CD4-positive, alpha-beta memory T cell (primary cell): ENCODE measurements at regions not wholly inside any gene's neighbourhood (a gene's known extent, or its start where the extent isn't known, plus 50 kb on each side); places are given as distances from the start of the nearest gene placed in this dataset.

Experiments used
- CTCF ChIA-PET: fragments of 350-600 bp; sonication (Branson Sonifier 250); formaldehyde crosslinking; loops from one replicate; lab custom pipeline; 2021; ENCODE audit warnings: inconsistent platforms; ENCODE audit not compliant: partially characterized antibody; lab: Charles Lee
- POLR2A ChIA-PET: fragments of 350-600 bp; sonication (Branson Sonifier 250); formaldehyde crosslinking; loops from one replicate; lab custom pipeline; 2021; ENCODE audit not compliant: partially characterized antibody; lab: Charles Lee
- DNase-seq, 5 donors: peaks; one replicate each; pipeline versions ENCODE4 v3.0.0 to v3.0.0-alpha.2; 2020 to 2022; ENCODE audit warnings: mixed read lengths in 1 of 5
- H3K27ac ChIP-seq: one replicate; pipeline ENCODE4 v1.7.0; 2013; ENCODE audit warnings: low read depth, low read length
- H3K27me3 ChIP-seq: 2 replicates; pipeline ENCODE4 v1.7.0; 2013; ENCODE audit warnings: mild to moderate bottlenecking, low read length, moderate library complexity; ENCODE audit not compliant: insufficient read depth
- H3K36me3 ChIP-seq: 2 replicates; pipeline ENCODE4 v1.7.0; 2013; ENCODE audit warnings: mild to moderate bottlenecking, low read length, moderate library complexity; ENCODE audit not compliant: insufficient read depth
- H3K4me1 ChIP-seq: 2 replicates; pipeline ENCODE4 v1.7.0; 2013; ENCODE audit warnings: mild to moderate bottlenecking, low read length, moderate library complexity; ENCODE audit not compliant: insufficient read depth
- H3K4me3 ChIP-seq, 2 donors: one replicate each; pipeline ENCODE4 v1.7.0; 2013; ENCODE audit warnings: low read length in 2 of 2, mild to moderate bottlenecking in 1 of 2
- H3K9me3 ChIP-seq, 2 donors: one replicate each; pipeline ENCODE4 v1.7.0; 2013; ENCODE audit warnings: low read length in 2 of 2, control low read depth in 1 of 2; ENCODE audit not compliant: control insufficient read depth in 1 of 2
- H3K27ac Mint-ChIP-seq, 7 donors: one replicate each; pipeline ENCODE4 v1.8.0; 2020 to 2021; ENCODE audit warnings: mixed read lengths in 7 of 7, mild to moderate bottlenecking in 6 of 7, inconsistent platforms in 3 of 7, moderate library complexity in 3 of 7
- H3K27me3 Mint-ChIP-seq, 2 donors: one replicate each; pipeline ENCODE4 v1.8.0; 2020 to 2021; ENCODE audit warnings: mixed read lengths in 2 of 2
- H3K36me3 Mint-ChIP-seq, 2 donors: one replicate each; pipeline ENCODE4 v1.8.0; 2020 to 2021; ENCODE audit warnings: mixed read lengths in 2 of 2, inconsistent platforms in 1 of 2, mild to moderate bottlenecking in 1 of 2
- H3K4me1 Mint-ChIP-seq, 4 donors: one replicate each; pipeline ENCODE4 v1.8.0; 2020 to 2021; ENCODE audit warnings: mixed read lengths in 4 of 4, mild to moderate bottlenecking in 1 of 4
- H3K4me3 Mint-ChIP-seq, 8 donors: one replicate each; pipeline ENCODE4 v1.8.0; 2020 to 2021; ENCODE audit warnings: mixed read lengths in 8 of 8, mild to moderate bottlenecking in 7 of 8, moderate library complexity in 6 of 8, inconsistent platforms in 3 of 8
- H3K9me3 Mint-ChIP-seq, 8 donors: one replicate each; pipeline ENCODE4 v1.8.0; 2020 to 2021; ENCODE audit warnings: mixed read lengths in 8 of 8, mild to moderate bottlenecking in 5 of 8, inconsistent platforms in 3 of 8, moderate library complexity in 1 of 8
- intact Hi-C: fragments of 100-400 bp; cut with micrococcal nuclease; formaldehyde crosslinking; loops from one replicate; pipeline ENCODE4 v1.15.1; 2023

GRCh38 chr9:99606957-99607356 is 214.7 kb upstream of the NR4A3 start:
- Mint-ChIP-seq H3K4me3 (no peak overlapping the region), H3K27me3 (peaks cover 10 to 31% of the 10 kb centered on the region in 2 donors), H3K9me3 (peaks cover 0 to 4% (median 0%) of the 10 kb centered on the region in 8 donors), H3K4me1 (no peaks in the 10 kb centered on the region), H3K27ac (no peak overlapping the region), H3K36me3 (no peaks in the 10 kb centered on the region)
- no peak overlapping the region for H3K27ac ChIP-seq
- ChIA-PET POLR2A (no interaction called here), CTCF (no interaction called here)
- no peaks in the 10 kb centered on the region for H3K36me3 ChIP-seq
- no peak for DNase-seq
- H3K27me3 ChIP-seq = no peaks in the 10 kb centered on the region
- intact Hi-C loops = no loop called here
- no peaks in the 10 kb centered on the region for H3K9me3 ChIP-seq
- H3K4me3 ChIP-seq = no peak overlapping the region
- H3K4me1 ChIP-seq = no peaks in the 10 kb centered on the region

- no peaks in the 10 kb centered on the region for H3K9me3 ChIP-seq
- H3K36me3 ChIP-seq = no peaks in the 10 kb centered on the region
- peaks cover 0 to 4% (median 0%) of the 10 kb centered on the region in 8 donors for H3K9me3 Mint-ChIP-seq
- intact Hi-C loops = no loop called here
- no peak overlapping the region for H3K4me3 Mint-ChIP-seq
- CTCF ChIA-PET = no interaction called here
- H3K27ac ChIP-seq = no peak overlapping the region
- H3K4me1 Mint-ChIP-seq = no peaks in the 10 kb centered on the region
- H3K27me3 ChIP-seq = no peaks in the 10 kb centered on the region
- H3K36me3 Mint-ChIP-seq = no peaks in the 10 kb centered on the region
- H3K27ac Mint-ChIP-seq = no peak overlapping the region
- no peak overlapping the region for H3K4me3 ChIP-seq
- DNase-seq = no peak
- POLR2A ChIA-PET = no interaction called here
- H3K4me1 ChIP-seq = no peaks in the 10 kb centered on the region
- H3K27me3 Mint-ChIP-seq = peaks cover 14 to 26% of the 10 kb centered on the region in 2 donors
These were observed 213.7 kb upstream of the NR4A3 start for GRCh38 chr9:99607842-99608448.

GRCh38 chr9:99614341-99614740 is 207.3 kb upstream of the NR4A3 start:
- no peaks in the 10 kb centered on the region for H3K9me3 ChIP-seq
- Mint-ChIP-seq H3K27ac (no peak overlapping the region), H3K4me1 (no peaks in the 10 kb centered on the region), H3K27me3 (peaks cover 13 to 18% of the 10 kb centered on the region in 2 donors), H3K9me3 (peaks cover 0 to 4% (median 0%) of the 10 kb centered on the region in 8 donors), H3K36me3 (no peaks in the 10 kb centered on the region), H3K4me3 (no peak overlapping the region)
- H3K27ac ChIP-seq = no peak overlapping the region
- H3K4me3 ChIP-seq = no peak overlapping the region
- no peaks in the 10 kb centered on the region for H3K4me1 ChIP-seq
- no peaks in the 10 kb centered on the region for H3K36me3 ChIP-seq
- no peak for DNase-seq
- H3K27me3 ChIP-seq = no peaks in the 10 kb centered on the region
- POLR2A ChIA-PET = no interaction called here
- CTCF ChIA-PET = no interaction called here
- intact Hi-C loops = no loop called here

- H3K27ac ChIP-seq = no peak overlapping the region
- no peak overlapping the region for H3K4me3 ChIP-seq
- no peaks in the 10 kb centered on the region for H3K27me3 ChIP-seq
- no peak overlapping the region for H3K27ac Mint-ChIP-seq
- peaks cover 5 to 7% of the 10 kb centered on the region in 2 donors for H3K27me3 Mint-ChIP-seq
- no peak for DNase-seq
- no peaks in the 10 kb centered on the region for H3K36me3 ChIP-seq
- H3K4me3 Mint-ChIP-seq = no peak overlapping the region
- H3K9me3 Mint-ChIP-seq = no peaks in the 10 kb centered on the region
- no peaks in the 10 kb centered on the region for H3K36me3 Mint-ChIP-seq
- ChIA-PET POLR2A (no interaction called here), CTCF (no interaction called here)
- no peaks in the 10 kb centered on the region for H3K4me1 Mint-ChIP-seq
- H3K4me1 ChIP-seq = no peaks in the 10 kb centered on the region
- no peaks in the 10 kb centered on the region for H3K9me3 ChIP-seq
- intact Hi-C loops = no loop called here
These were observed 200.6 kb upstream of the NR4A3 start for GRCh38 chr9:99621040-99621439.

- no peak overlapping the region for H3K27ac ChIP-seq
- H3K27me3 Mint-ChIP-seq = peaks cover 4 to 5% of the 10 kb centered on the region in 2 donors
- H3K36me3 ChIP-seq = no peaks in the 10 kb centered on the region
- DNase-seq = no peak
- intact Hi-C loops = no loop called here
- no peaks in the 10 kb centered on the region for H3K9me3 Mint-ChIP-seq
- H3K4me3 ChIP-seq = no peak overlapping the region
- no peaks in the 10 kb centered on the region for H3K9me3 ChIP-seq
- H3K4me1 ChIP-seq = no peaks in the 10 kb centered on the region
- H3K36me3 Mint-ChIP-seq = no peaks in the 10 kb centered on the region
- no peaks in the 10 kb centered on the region for H3K27me3 ChIP-seq
- no peaks in the 10 kb centered on the region for H3K4me1 Mint-ChIP-seq
- ChIA-PET POLR2A (no interaction called here), CTCF (no interaction called here)
- H3K4me3 Mint-ChIP-seq = no peak overlapping the region
- H3K27ac Mint-ChIP-seq = no peak overlapping the region
These were observed 199.0 kb upstream of the NR4A3 start for GRCh38 chr9:99622679-99623078.

- H3K27me3 ChIP-seq = no peaks in the 10 kb centered on the region
- H3K4me1 ChIP-seq = no peaks in the 10 kb centered on the region
- POLR2A ChIA-PET = no interaction called here
- H3K9me3 ChIP-seq = no peaks in the 10 kb centered on the region
- H3K4me1 Mint-ChIP-seq = no peaks in the 10 kb centered on the region
- no peaks in the 10 kb centered on the region for H3K36me3 Mint-ChIP-seq
- H3K36me3 ChIP-seq = no peaks in the 10 kb centered on the region
- H3K27me3 Mint-ChIP-seq = peaks cover 4 to 6% of the 10 kb centered on the region in 2 donors
- DNase-seq = no peak
- CTCF ChIA-PET = no interaction called here
- no peak overlapping the region for H3K4me3 Mint-ChIP-seq
- no peaks in the 10 kb centered on the region for H3K9me3 Mint-ChIP-seq
- no peak overlapping the region for H3K4me3 ChIP-seq
- no peak overlapping the region for H3K27ac Mint-ChIP-seq
- H3K27ac ChIP-seq = no peak overlapping the region
- intact Hi-C loops = no loop called here
These were observed 197.8 kb upstream of the NR4A3 start for GRCh38 chr9:99623780-99624364.

GRCh38 chr9:99624499-99625233 is 197.0 kb upstream of the NR4A3 start:
- intact Hi-C loops = no loop called here
- no peaks in the 10 kb centered on the region for H3K4me1 ChIP-seq
- ChIA-PET CTCF (no interaction called here), POLR2A (no interaction called here)
- H3K27ac ChIP-seq = no peak overlapping the region
- Mint-ChIP-seq H3K36me3 (no peaks in the 10 kb centered on the region), H3K9me3 (no peaks in the 10 kb centered on the region), H3K27ac (no peak overlapping the region), H3K4me3 (no peak overlapping the region), H3K27me3 (peaks cover 3 to 4% of the 10 kb centered on the region in 2 donors), H3K4me1 (no peaks in the 10 kb centered on the region)
- H3K9me3 ChIP-seq = no peaks in the 10 kb centered on the region
- no peak overlapping the region for H3K4me3 ChIP-seq
- no peaks in the 10 kb centered on the region for H3K36me3 ChIP-seq
- no peak for DNase-seq
- H3K27me3 ChIP-seq = no peaks in the 10 kb centered on the region
